Spleen (tissue), 11 donors: ENCODE measurements at regions not wholly inside any gene's neighbourhood (a gene's known extent, or its start where the extent isn't known, plus 50 kb on each side); places are given as distances from the start of the nearest gene placed in this dataset.

Source experiments
- DNase-seq: peaks from one replicate; pipeline ENCODE4 v3.0.0-alpha.2; 2020
- H3K27ac ChIP-seq, 8 donors: fragments of 200-600 bp; sonication (generic) in 7 of 8; 1 replicate in 4 of 8; 2 replicates in 4 of 8; pipeline versions ENCODE4 v1.5.0 to v1.8.0; 2016 to 2021; ENCODE audit warnings: inconsistent platforms in 4 of 8, mild to moderate bottlenecking in 4 of 8, moderate library complexity in 1 of 8
- H3K27me3 ChIP-seq, 7 donors: fragments of 200-600 bp; sonication (generic) in 6 of 7; replicated peaks in 1 of 7; 1 replicate in 4 of 7; 2 replicates in 3 of 7; pipeline versions ENCODE4 v1.5.0 to v1.8.0; 2016 to 2021; ENCODE audit warnings: inconsistent platforms in 3 of 7, mild to moderate bottlenecking in 1 of 7
- H3K36me3 ChIP-seq, 6 donors: fragments of 200-600 bp; sonication (generic) in 5 of 6; 1 replicate in 4 of 6; 2 replicates in 2 of 6; pipeline versions ENCODE4 v1.5.0 to v1.8.0; 2016 to 2021; ENCODE audit warnings: inconsistent platforms in 2 of 6
- H3K4me1 ChIP-seq, 6 donors: fragments of 200-600 bp; sonication (generic) in 5 of 6; 1 replicate in 3 of 6; 2 replicates in 3 of 6; pipeline versions ENCODE4 v1.5.0 to v1.8.0; 2016 to 2021; ENCODE audit warnings: inconsistent platforms in 3 of 6
- H3K4me3 ChIP-seq, 8 donors: fragments of 200-600 bp; sonication (generic) in 7 of 8; 1 replicate in 4 of 8; 2 replicates in 4 of 8; pipeline versions ENCODE4 v1.5.0 to v1.8.0; 2016 to 2021; ENCODE audit warnings: inconsistent platforms in 4 of 8, mild to moderate bottlenecking in 4 of 8, moderate library complexity in 2 of 8
- H3K9me3 ChIP-seq, 8 donors: fragments of 200-600 bp; sonication (generic) in 7 of 8; 1 replicate in 4 of 8; 2 replicates in 4 of 8; pipeline versions ENCODE4 v1.5.0 to v1.8.0; 2016 to 2021; ENCODE audit warnings: inconsistent platforms in 4 of 8
- CTCF ChIP-seq, 11 experiments: fragments of 200-600 bp in 7 of 11; fragments of 450-650 bp in 4 of 11; sonication (generic) in 4 of 11; IDR thresholded peaks in 8 of 11; conservative IDR thresholded peaks in 3 of 11; 1 replicate in 7 of 11; 2 replicates in 4 of 11; pipeline versions ENCODE4 v1.4.0 to v1.8.0; 2016 to 2021; ENCODE audit warnings: antibody characterized with exemption in 11 of 11, inconsistent platforms in 4 of 11, mild to moderate bottlenecking in 1 of 11
- POLR2A ChIP-seq, 3 donors: fragments of 450-650 bp; IDR thresholded peaks; one replicate each; pipeline ENCODE4 v1.5.1; 2017; ENCODE audit warnings: antibody characterized with exemption in 3 of 3, mild to moderate bottlenecking in 1 of 3
- POLR2AphosphoS5 ChIP-seq, 3 donors: sonication (generic); formaldehyde crosslinking; IDR thresholded peaks; one replicate each; pipeline ENCODE4 v1.5.1; 2017; ENCODE audit warnings: antibody characterized with exemption in 3 of 3
- WGBS, 5 donors: extraction: QIAGEN DNeasy Blood & Tissue Kit in 3 of 5; methylation state at CpG; one replicate each; pipeline versions ENCODE4 v1.1.5 to v1.1.7; 2013 to 2018; 5-methylcytosine and 5-hydroxymethylcytosine counted together
- intact Hi-C: fragments of 100-400 bp; cut with DNase I; formaldehyde crosslinking; loops from one replicate; pipeline ENCODE4 v1.15.0; 2023; ENCODE audit warnings: low total_unique reads
- donor health status: healthy with polysubstance abuse.
- donor health status: DM: no; HTN: no; CAD: no; lungs with moderate emphysema.
- donor health status: DM: no; HTN: no; CAD: no.
- donor health status: Bipolar disorder and iron deficiency.
- donor health status: healthy.
- donor health status: DM: no; HTN: no; CAD: no.
- donor health status: DM: yes; HTN: yes; CAD: no.

DNA sequence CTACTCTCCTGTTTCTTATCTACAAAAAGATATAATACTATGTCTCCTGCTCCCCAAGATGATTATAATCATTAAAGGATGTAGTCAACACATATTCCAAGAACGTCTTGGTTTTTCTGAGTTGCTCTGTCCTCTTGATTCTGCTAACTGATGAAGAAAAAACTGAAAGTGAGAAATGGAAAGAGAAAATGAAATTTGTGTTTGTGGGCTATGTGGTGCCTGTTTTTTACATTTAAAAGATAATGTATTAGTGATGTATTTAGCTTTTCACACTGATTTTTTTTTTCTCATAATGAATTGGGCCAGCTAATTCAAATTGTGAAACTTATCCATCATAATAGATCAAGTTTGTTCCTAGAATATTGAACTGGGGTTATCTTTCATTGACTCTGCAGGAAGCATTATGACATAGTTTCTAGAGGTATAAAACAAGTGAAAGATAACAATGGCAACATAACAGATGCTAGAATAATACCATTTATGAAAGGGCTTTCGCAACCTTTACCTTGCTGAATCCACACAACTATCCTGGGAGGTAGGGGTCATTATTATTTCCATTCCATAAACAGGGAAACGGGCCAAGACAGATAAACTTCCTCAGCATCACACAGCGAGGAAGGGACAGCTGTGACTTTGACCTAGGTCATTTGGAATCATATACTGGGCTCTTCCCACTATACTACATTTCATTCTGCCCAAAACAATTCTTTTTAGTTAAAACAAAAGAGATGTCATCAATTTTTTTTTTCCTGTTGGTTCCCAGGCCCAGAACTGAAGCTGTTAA lies 336.7 kb downstream of the GJA1 start:
- Histone ChIP-seq H3K36me3 (no peaks in the 10 kb centered on the region), H3K4me1 (no peaks in the 10 kb centered on the region), H3K27ac (no peak overlapping the region), H3K4me3 (no peak overlapping the region), H3K27me3 (no peaks in the 10 kb centered on the region), H3K9me3 (no peaks in the 10 kb centered on the region)
- 54 to 64% (median 60%) methylated on average over 4 of the region's 4 CpGs for WGBS, 5 donors
- intact Hi-C loops = no loop called here
- DNase-seq = no peak
- TF ChIP-seq POLR2AphosphoS5 (IDR thresholded peaks at IDR 0.05) = no peak
- no peak for TF ChIP-seq POLR2A (IDR thresholded peaks at IDR 0.05)
- no peak for TF ChIP-seq CTCF (IDR thresholded peaks at IDR 0.05 in 8 of 11, conservative IDR thresholded peaks at IDR 0.05 in 3 of 11)

DNA sequence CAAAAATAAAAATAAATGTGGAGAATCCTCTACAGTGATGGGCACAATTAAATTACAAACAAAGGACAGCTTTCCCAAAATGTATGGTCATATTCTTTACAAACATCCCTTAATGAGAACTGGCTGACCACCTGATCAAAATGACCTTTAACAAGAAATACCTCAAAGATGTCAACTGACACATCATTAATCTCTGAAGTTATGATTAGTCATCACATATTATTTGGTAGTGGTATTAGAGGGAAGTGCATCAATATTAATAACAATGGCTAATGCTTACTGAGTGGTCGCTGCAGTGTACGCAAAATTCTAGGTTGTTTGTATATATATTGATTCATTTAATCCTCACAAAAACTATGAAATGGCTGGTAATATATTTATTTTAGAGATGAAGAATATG lies 340.6 kb downstream of the GJA1 start:
- H3K4me1 ChIP-seq = no peaks in the 10 kb centered on the region
- H3K27ac ChIP-seq = no peak overlapping the region
- H3K9me3 ChIP-seq = peaks cover 0 to 11% (median 6%) of the 10 kb centered on the region in 8 donors
- H3K36me3 ChIP-seq = no peaks in the 10 kb centered on the region
- WGBS, 5 donors = 94 to 99% (median 96%) methylated on average over 2 of the region's 2 CpGs
- no peak for TF ChIP-seq POLR2AphosphoS5 (IDR thresholded peaks at IDR 0.05)
- no peak overlapping the region for H3K4me3 ChIP-seq
- DNase-seq = no peak
- intact Hi-C loops = no loop called here
- H3K27me3 ChIP-seq = no peaks in the 10 kb centered on the region

GRCh38 chr6:121780325-121781321 lies 345.2 kb downstream of the GJA1 start:
- no peak for TF ChIP-seq CTCF (IDR thresholded peaks at IDR 0.05 in 8 of 11, conservative IDR thresholded peaks at IDR 0.05 in 3 of 11)
- no peak for TF ChIP-seq POLR2A (IDR thresholded peaks at IDR 0.05)
- no peak for TF ChIP-seq POLR2AphosphoS5 (IDR thresholded peaks at IDR 0.05)
- intact Hi-C loops = no loop called here
- no peak overlapping the region for H3K4me3 ChIP-seq
- 77 to 86% (median 82%) methylated on average over 3 of the region's 3 CpGs for whole genome bisulfite sequencing, 5 donors
- no peak overlapping the region for H3K27ac ChIP-seq
- no peaks in the 10 kb centered on the region for H3K27me3 ChIP-seq
- no peaks in the 10 kb centered on the region for H3K36me3 ChIP-seq
- peaks cover 0 to 11% (median 6%) of the 10 kb centered on the region in 8 donors for H3K9me3 ChIP-seq
- H3K4me1 ChIP-seq = no peaks in the 10 kb centered on the region
- no peak for DNase-seq

GRCh38 chr6:121791396-121792315 lies 356.2 kb downstream of the GJA1 start:
- intact Hi-C loops = no loop called here
- TF ChIP-seq POLR2AphosphoS5 (IDR thresholded peaks at IDR 0.05) (no peak), CTCF (IDR thresholded peaks at IDR 0.05 in 8 of 11, conservative IDR thresholded peaks at IDR 0.05 in 3 of 11) (no peak), POLR2A (IDR thresholded peaks at IDR 0.05) (no peak)

More at GRCh38 chr6:121791396-121792315, 356.2 kb downstream of the GJA1 start:
- Histone ChIP-seq H3K4me3 (no peak overlapping the region), H3K27ac (no peak overlapping the region), H3K36me3 (no peaks in the 10 kb centered on the region), H3K9me3 (peaks cover 0 to 3% (median under 1%) of the 10 kb centered on the region in 8 donors), H3K27me3 (no peaks in the 10 kb centered on the region), H3K4me1 (no peaks in the 10 kb centered on the region)
- DNase-seq = no peak
- WGBS, 5 donors = 68 to 81% (median 74%) methylated on average over 6 of the region's 6 CpGs
